GM23338 (cell line): ENCODE measurements at regions not wholly inside any gene's neighbourhood (a gene's known extent, or its start where the extent isn't known, plus 50 kb on each side); places are given as distances from the start of the nearest gene placed in this dataset.

Source experiments
- ATAC-seq: fragments of 200-7000 bp; cut with Tn5 transposase; 3 replicates; pipeline ENCODE4 v1.9.1; 2020
- DNase-seq: peaks from one replicate; pipeline ENCODE4 v3.0.0-alpha.2; 2015; ENCODE audit warnings: low spot score
- H2AFZ ChIP-seq: fragments of 200-600 bp; sonication (generic); 2 replicates; pipeline ENCODE4 v1.8.0; 2016; ENCODE audit warnings: antibody characterized with exemption, mild to moderate bottlenecking, moderate library complexity
- H3F3A ChIP-seq: fragments of 200-600 bp; sonication (generic); replicated peaks from 2 replicates; pipeline ENCODE4 v1.8.0; 2017; ENCODE audit warnings: antibody characterized with exemption, mixed run types, low read depth
- H3K27ac ChIP-seq: fragments of 200-600 bp; sonication (generic); 2 replicates; pipeline ENCODE4 v1.6.1; 2016; ENCODE audit warnings: low read depth
- H3K27me3 ChIP-seq: fragments of 200-600 bp; sonication (generic); 2 replicates; pipeline ENCODE4 v1.8.0; 2016; ENCODE audit warnings: mild to moderate bottlenecking, mixed run types, moderate library complexity; ENCODE audit not compliant: insufficient read depth
- H3K36me3 ChIP-seq: fragments of 200-600 bp; sonication (generic); 2 replicates; pipeline ENCODE4 v1.8.0; 2016; ENCODE audit warnings: mild to moderate bottlenecking; ENCODE audit not compliant: insufficient read depth
- H3K4me1 ChIP-seq: fragments of 200-600 bp; sonication (generic); 2 replicates; pipeline ENCODE4 v1.8.0; 2016; ENCODE audit warnings: mild to moderate bottlenecking, moderate library complexity; ENCODE audit not compliant: insufficient read depth
- H3K4me2 ChIP-seq: fragments of 200-600 bp; sonication (generic); 2 replicates; pipeline ENCODE4 v1.7.1; 2017; ENCODE audit warnings: mixed run types
- H3K4me3 ChIP-seq: fragments of 200-600 bp; sonication (generic); 2 replicates; pipeline ENCODE4 v1.6.1; 2016; ENCODE audit warnings: mixed run types
- H3K79me2 ChIP-seq: fragments of 200-600 bp; sonication (generic); replicated peaks from 2 replicates; pipeline ENCODE4 v1.8.0; 2017; ENCODE audit warnings: mild to moderate bottlenecking; ENCODE audit not compliant: insufficient read depth
- H3K9me2 ChIP-seq: fragments of 200-600 bp; sonication (generic); 2 replicates; pipeline ENCODE4 v1.8.0; 2017; ENCODE audit not compliant: insufficient read depth
- H4K20me1 ChIP-seq: fragments of 200-600 bp; sonication (generic); replicated peaks from 2 replicates; pipeline ENCODE4 v1.8.0; 2017; ENCODE audit warnings: mild to moderate bottlenecking; ENCODE audit not compliant: insufficient read depth
- H3K27ac Mint-ChIP-seq: 2 replicates; pipeline ENCODE4 v1.8.0; 2020; ENCODE audit warnings: inconsistent platforms, mild to moderate bottlenecking, moderate library complexity, mixed read lengths
- H3K27me3 Mint-ChIP-seq: 3 replicates; pipeline ENCODE4 v1.8.0; 2022; ENCODE audit warnings: low read depth, mild to moderate bottlenecking, moderate library complexity, mixed read lengths, inconsistent platforms; ENCODE audit not compliant: insufficient read depth, poor library complexity
- H3K36me3 Mint-ChIP-seq: 3 replicates; pipeline ENCODE4 v1.8.0; 2021; ENCODE audit warnings: low read depth, mild to moderate bottlenecking, inconsistent platforms, moderate library complexity, mixed read lengths
- H3K4me1 Mint-ChIP-seq: 3 replicates; pipeline ENCODE4 v1.8.0; 2020; ENCODE audit warnings: mild to moderate bottlenecking, inconsistent platforms, mixed read lengths
- H3K4me3 Mint-ChIP-seq: 3 replicates; pipeline ENCODE4 v1.8.0; 2021; ENCODE audit warnings: moderate library complexity, mild to moderate bottlenecking, inconsistent platforms, mixed read lengths
- H3K9me3 Mint-ChIP-seq: 3 replicates; pipeline ENCODE4 v1.8.0; 2020; ENCODE audit warnings: moderate library complexity, mild to moderate bottlenecking, inconsistent platforms, mixed read lengths
- CREB1 ChIP-seq: fragments of 250-450 bp; sonication (Bioruptor Pico); IDR thresholded peaks from 2 replicates; pipeline ENCODE4 v1.5.0; 2020; ENCODE audit warnings: low read depth, mild to moderate bottlenecking, moderate library complexity
- EZH2 ChIP-seq: fragments of 200-600 bp; sonication (generic); IDR thresholded peaks from one replicate; pipeline ENCODE4 v1.8.0; 2017; ENCODE audit warnings: antibody characterized with exemption, mild to moderate bottlenecking, low read depth; ENCODE audit not compliant: unreplicated experiment
- EZH2phosphoT487 ChIP-seq: fragments of 200-600 bp; sonication (generic); IDR thresholded peaks from one replicate; pipeline ENCODE4 v1.8.1; 2018; ENCODE audit warnings: antibody characterized with exemption; ENCODE audit not compliant: unreplicated experiment
- JUNB ChIP-seq: IDR thresholded peaks from one replicate; pipeline ENCODE4 v1.6.1; 2016; ENCODE audit warnings: antibody characterized with exemption; ENCODE audit not compliant: unreplicated experiment
- NANOG ChIP-seq: IDR thresholded peaks from 2 replicates; pipeline ENCODE4 v1.6.1; 2016; ENCODE audit warnings: antibody characterized with exemption, borderline replicate concordance
- POLR2AphosphoS5 ChIP-seq: IDR thresholded peaks from 2 replicates; pipeline ENCODE4 v1.6.1; 2016; ENCODE audit warnings: antibody characterized with exemption, low read depth
- STAT1 ChIP-seq: IDR thresholded peaks from one replicate; pipeline ENCODE4 v1.6.1; 2016; ENCODE audit warnings: antibody characterized with exemption; ENCODE audit not compliant: unreplicated experiment
- ZNF114 ChIP-seq: fragments of 250-450 bp; sonication (Bioruptor Pico); IDR thresholded peaks from 2 replicates; pipeline ENCODE4 v1.5.0; 2020; ENCODE audit warnings: mild to moderate bottlenecking, moderate library complexity
- ZNF331 ChIP-seq: fragments of 250-450 bp; sonication (Bioruptor Pico); IDR thresholded peaks from 2 replicates; pipeline ENCODE4 v1.5.0; 2020; ENCODE audit warnings: low read depth, mild to moderate bottlenecking, moderate library complexity
- TF ChIP-seq, protein P1 (sequence below): IDR thresholded peaks from one replicate; pipeline ENCODE4 v1.6.1; 2018; ENCODE audit warnings: antibody characterized with exemption; ENCODE audit not compliant: unreplicated experiment
- TF ChIP-seq, protein P2 (sequence below), 2 experiments: fragments of 200-600 bp in 1 of 2; sonication (generic) in 1 of 2; conservative IDR thresholded peaks; 2 replicates each; pipeline versions ENCODE4 v1.5.1 to v1.6.1; 2016 to 2017; ENCODE audit warnings: antibody characterized with exemption in 2 of 2, low read depth in 2 of 2, mild to moderate bottlenecking in 2 of 2, moderate library complexity in 1 of 2
- TF ChIP-seq, protein P3 (sequence below): IDR thresholded peaks from 2 replicates; pipeline ENCODE4 v1.6.1; 2016; ENCODE audit warnings: antibody characterized with exemption
- TF ChIP-seq, protein P4 (sequence below): fragments of 250-450 bp; sonication (Bioruptor Pico); IDR thresholded peaks from 2 replicates; pipeline ENCODE4 v1.5.0; 2020; ENCODE audit warnings: mild to moderate bottlenecking, moderate library complexity

DNA sequence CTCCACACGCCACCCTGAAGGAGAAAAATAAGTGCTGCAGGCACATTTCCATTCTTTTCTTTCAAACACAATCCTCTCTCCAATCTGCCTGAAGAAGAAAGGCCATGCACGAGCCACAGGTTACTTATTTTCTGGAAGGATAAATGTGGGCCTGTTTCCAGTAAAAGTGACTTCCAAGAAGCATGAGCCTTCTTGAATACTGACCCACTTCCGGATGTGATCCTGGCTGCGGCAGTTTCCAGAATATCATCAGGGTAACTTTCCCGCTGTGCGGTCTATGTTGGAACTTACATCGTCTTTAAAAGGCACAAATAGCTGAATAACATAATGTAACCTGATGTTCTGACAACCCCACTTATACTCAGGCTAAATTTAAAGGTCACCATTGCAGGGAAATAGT lies 66.3 kb upstream of the TAPT1 start (continued):
- TF ChIP-seq POLR2AphosphoS5: no peak

DNA sequence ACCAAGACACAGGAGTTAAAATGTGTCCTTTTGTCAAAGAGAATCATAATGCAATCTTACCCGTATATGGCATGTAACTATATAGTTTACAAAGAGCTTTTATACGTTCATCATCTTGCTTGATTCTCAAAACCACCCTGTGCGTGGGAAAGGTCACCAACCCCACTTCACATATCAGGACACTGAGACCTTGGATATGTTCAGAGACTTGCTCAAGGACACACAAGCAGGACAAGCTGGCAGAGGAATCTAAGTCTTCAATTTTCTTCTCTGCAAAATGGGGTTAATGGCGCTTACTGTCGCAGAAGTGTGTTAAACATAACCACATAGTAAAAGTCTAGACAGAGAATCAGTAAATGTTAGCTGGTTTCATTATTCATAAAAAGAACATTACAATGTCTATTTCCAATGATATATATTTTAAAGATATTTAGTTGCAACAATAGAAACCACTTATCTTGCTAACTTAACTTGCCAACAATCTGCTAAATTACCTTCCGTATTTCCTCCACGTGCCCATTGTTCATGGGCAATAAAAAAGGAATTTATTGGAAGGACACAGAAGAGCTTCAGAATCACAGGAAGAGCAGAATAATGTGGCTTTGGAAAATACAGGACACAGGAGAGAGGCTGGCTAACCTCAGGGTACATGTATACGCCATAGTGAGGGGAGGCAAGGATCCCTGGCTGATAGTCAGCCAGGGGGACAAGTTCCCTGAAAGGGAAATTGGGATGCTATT lies 64.6 kb upstream of the TAPT1 start:
- Histone ChIP-seq H3K9me2 (no peaks in the 10 kb centered on the region), H3F3A (no peaks in the 10 kb centered on the region), H3K79me2 (no peaks in the 10 kb centered on the region), H3K36me3 (no peaks in the 10 kb centered on the region), H4K20me1 (no peaks in the 10 kb centered on the region), H3K4me1 (peaks cover 11% of the 10 kb centered on the region; the same call in 1 of the 2 replicates), H3K27me3 (no peaks in the 10 kb centered on the region), H3K27ac (no peak overlapping the region), H3K4me2 (no peak overlapping the region), H2AFZ (no peak overlapping the region), H3K4me3 (no peak overlapping the region)
- Mint-ChIP-seq H3K27ac (no peak overlapping the region), H3K36me3 (no peaks in the 10 kb centered on the region), H3K4me3 (no peak overlapping the region), H3K9me3 (no peaks in the 10 kb centered on the region), H3K4me1 (peaks cover 20% of the 10 kb centered on the region), H3K27me3 (no peaks in the 10 kb centered on the region)
- ATAC-seq (no peak), DNase-seq (no peak)
- TF ChIP-seq, protein P1, sequence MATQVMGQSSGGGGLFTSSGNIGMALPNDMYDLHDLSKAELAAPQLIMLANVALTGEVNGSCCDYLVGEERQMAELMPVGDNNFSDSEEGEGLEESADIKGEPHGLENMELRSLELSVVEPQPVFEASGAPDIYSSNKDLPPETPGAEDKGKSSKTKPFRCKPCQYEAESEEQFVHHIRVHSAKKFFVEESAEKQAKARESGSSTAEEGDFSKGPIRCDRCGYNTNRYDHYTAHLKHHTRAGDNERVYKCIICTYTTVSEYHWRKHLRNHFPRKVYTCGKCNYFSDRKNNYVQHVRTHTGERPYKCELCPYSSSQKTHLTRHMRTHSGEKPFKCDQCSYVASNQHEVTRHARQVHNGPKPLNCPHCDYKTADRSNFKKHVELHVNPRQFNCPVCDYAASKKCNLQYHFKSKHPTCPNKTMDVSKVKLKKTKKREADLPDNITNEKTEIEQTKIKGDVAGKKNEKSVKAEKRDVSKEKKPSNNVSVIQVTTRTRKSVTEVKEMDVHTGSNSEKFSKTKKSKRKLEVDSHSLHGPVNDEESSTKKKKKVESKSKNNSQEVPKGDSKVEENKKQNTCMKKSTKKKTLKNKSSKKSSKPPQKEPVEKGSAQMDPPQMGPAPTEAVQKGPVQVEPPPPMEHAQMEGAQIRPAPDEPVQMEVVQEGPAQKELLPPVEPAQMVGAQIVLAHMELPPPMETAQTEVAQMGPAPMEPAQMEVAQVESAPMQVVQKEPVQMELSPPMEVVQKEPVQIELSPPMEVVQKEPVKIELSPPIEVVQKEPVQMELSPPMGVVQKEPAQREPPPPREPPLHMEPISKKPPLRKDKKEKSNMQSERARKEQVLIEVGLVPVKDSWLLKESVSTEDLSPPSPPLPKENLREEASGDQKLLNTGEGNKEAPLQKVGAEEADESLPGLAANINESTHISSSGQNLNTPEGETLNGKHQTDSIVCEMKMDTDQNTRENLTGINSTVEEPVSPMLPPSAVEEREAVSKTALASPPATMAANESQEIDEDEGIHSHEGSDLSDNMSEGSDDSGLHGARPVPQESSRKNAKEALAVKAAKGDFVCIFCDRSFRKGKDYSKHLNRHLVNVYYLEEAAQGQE: no peak
- TF ChIP-seq NANOG (no peak), ZNF331 (CRISPR knock-in tag) (no peak), ZNF114 (CRISPR knock-in tag) (no peak), EZH2 (no peak), POLR2AphosphoS5 (no peak), CREB1 (CRISPR knock-in tag) (no peak), EZH2phosphoT487 (no peak), JUNB (no peak), STAT1 (no peak)
- TF ChIP-seq, protein P2, sequence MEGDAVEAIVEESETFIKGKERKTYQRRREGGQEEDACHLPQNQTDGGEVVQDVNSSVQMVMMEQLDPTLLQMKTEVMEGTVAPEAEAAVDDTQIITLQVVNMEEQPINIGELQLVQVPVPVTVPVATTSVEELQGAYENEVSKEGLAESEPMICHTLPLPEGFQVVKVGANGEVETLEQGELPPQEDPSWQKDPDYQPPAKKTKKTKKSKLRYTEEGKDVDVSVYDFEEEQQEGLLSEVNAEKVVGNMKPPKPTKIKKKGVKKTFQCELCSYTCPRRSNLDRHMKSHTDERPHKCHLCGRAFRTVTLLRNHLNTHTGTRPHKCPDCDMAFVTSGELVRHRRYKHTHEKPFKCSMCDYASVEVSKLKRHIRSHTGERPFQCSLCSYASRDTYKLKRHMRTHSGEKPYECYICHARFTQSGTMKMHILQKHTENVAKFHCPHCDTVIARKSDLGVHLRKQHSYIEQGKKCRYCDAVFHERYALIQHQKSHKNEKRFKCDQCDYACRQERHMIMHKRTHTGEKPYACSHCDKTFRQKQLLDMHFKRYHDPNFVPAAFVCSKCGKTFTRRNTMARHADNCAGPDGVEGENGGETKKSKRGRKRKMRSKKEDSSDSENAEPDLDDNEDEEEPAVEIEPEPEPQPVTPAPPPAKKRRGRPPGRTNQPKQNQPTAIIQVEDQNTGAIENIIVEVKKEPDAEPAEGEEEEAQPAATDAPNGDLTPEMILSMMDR (conservative IDR thresholded peaks at IDR 0.05; ENCODE audit: low read depth in 2 of 2): no peak
- TF ChIP-seq, protein P3, sequence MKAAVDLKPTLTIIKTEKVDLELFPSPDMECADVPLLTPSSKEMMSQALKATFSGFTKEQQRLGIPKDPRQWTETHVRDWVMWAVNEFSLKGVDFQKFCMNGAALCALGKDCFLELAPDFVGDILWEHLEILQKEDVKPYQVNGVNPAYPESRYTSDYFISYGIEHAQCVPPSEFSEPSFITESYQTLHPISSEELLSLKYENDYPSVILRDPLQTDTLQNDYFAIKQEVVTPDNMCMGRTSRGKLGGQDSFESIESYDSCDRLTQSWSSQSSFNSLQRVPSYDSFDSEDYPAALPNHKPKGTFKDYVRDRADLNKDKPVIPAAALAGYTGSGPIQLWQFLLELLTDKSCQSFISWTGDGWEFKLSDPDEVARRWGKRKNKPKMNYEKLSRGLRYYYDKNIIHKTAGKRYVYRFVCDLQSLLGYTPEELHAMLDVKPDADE: no peak
- TF ChIP-seq, protein P4, sequence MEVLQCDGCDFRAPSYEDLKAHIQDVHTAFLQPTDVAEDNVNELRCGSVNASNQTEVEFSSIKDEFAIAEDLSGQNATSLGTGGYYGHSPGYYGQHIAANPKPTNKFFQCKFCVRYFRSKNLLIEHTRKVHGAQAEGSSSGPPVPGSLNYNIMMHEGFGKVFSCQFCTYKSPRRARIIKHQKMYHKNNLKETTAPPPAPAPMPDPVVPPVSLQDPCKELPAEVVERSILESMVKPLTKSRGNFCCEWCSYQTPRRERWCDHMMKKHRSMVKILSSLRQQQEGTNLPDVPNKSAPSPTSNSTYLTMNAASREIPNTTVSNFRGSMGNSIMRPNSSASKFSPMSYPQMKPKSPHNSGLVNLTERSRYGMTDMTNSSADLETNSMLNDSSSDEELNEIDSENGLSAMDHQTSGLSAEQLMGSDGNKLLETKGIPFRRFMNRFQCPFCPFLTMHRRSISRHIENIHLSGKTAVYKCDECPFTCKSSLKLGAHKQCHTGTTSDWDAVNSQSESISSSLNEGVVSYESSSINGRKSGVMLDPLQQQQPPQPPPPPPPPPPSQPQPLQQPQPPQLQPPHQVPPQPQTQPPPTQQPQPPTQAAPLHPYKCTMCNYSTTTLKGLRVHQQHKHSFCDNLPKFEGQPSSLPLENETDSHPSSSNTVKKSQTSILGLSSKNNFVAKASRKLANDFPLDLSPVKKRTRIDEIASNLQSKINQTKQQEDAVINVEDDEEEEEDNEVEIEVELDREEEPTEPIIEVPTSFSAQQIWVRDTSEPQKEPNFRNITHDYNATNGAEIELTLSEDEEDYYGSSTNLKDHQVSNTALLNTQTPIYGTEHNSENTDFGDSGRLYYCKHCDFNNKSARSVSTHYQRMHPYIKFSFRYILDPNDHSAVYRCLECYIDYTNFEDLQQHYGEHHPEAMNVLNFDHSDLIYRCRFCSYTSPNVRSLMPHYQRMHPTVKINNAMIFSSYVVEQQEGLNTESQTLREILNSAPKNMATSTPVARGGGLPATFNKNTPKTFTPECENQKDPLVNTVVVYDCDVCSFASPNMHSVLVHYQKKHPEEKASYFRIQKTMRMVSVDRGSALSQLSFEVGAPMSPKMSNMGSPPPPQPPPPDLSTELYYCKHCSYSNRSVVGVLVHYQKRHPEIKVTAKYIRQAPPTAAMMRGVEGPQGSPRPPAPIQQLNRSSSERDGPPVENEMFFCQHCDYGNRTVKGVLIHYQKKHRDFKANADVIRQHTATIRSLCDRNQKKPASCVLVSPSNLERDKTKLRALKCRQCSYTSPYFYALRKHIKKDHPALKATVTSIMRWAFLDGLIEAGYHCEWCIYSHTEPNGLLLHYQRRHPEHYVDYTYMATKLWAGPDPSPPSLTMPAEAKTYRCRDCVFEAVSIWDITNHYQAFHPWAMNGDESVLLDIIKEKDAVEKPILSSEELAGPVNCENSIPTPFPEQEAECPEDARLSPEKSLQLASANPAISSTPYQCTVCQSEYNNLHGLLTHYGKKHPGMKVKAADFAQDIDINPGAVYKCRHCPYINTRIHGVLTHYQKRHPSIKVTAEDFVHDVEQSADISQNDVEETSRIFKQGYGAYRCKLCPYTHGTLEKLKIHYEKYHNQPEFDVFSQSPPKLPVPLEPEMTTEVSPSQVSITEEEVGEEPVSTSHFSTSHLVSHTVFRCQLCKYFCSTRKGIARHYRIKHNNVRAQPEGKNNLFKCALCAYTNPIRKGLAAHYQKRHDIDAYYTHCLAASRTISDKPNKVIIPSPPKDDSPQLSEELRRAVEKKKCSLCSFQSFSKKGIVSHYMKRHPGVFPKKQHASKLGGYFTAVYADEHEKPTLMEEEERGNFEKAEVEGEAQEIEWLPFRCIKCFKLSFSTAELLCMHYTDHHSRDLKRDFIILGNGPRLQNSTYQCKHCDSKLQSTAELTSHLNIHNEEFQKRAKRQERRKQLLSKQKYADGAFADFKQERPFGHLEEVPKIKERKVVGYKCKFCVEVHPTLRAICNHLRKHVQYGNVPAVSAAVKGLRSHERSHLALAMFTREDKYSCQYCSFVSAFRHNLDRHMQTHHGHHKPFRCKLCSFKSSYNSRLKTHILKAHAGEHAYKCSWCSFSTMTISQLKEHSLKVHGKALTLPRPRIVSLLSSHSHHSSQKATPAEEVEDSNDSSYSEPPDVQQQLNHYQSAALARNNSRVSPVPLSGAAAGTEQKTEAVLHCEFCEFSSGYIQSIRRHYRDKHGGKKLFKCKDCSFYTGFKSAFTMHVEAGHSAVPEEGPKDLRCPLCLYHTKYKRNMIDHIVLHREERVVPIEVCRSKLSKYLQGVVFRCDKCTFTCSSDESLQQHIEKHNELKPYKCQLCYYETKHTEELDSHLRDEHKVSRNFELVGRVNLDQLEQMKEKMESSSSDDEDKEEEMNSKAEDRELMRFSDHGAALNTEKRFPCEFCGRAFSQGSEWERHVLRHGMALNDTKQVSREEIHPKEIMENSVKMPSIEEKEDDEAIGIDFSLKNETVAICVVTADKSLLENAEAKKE: no peak
